ENCODE measurements at regions not wholly inside any gene's neighbourhood (a gene's known extent, or its start where the extent isn't known, plus 50 kb on each side); places are given as distances from the start of the nearest gene placed in this dataset.

DNA sequence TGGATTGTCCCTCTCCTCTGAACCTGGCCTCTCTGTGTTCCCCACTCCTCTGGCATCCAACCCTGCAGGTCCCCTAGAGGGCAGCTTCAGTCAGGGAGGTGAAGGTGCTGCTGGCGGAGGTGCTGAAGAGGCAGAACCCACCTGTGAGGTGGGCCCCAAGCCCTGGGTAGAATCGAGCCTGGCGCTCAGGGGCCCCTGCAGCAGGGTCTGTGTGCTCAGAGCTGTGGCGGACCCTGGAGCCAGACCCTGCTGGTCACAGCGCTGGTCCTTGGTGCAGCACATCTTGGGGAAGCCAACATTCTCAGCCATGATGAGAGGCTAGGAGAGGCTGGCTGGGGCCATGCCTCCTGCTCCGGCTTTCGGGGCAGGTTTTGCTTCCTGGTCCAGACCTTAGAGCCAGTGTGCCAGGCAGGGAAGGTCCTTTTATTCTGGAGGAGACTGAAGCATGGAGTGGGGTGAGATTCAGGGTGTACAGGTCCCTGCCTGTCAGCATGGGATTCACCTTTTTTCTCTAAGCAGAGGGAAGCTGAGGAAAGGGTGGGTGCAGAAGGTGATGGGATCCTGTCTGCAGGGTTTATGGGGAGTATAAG lies 54.7 kb upstream of the TAMM41 start:
- no peak for TF ChIP-seq CTCF (IDR thresholded peaks at IDR 0.05; ENCODE audit: low read depth, low read length, poor library complexity, severe bottlenecking)
- no peak for TF ChIP-seq EZH2phosphoT487 (IDR thresholded peaks at IDR 0.05; ENCODE audit: borderline replicate concordance, low read length)

Measured in DOHH2 (cell line).